Right lobe of liver (tissue), 6 donors: ENCODE measurements at regions not wholly inside any gene's neighbourhood (a gene's known extent, or its start where the extent isn't known, plus 50 kb on each side); places are given as distances from the start of the nearest gene placed in this dataset.
"Not testable (repeated sequence)": the region's sequence is repeated elsewhere in the genome, so short reads cannot be mapped to it uniquely, and the experiment has no call there.

Source experiments
- ATAC-seq, 4 donors: fragments of 200-7000 bp; cut with Tn5 transposase; one replicate each; pipeline ENCODE4 v1.9.1; 2020; ENCODE audit warnings: mild to moderate bottlenecking in 4 of 4, moderate library complexity in 4 of 4
- DNase-seq, 3 donors: peaks; one replicate each; pipeline ENCODE4 v3.0.0-alpha.2; 2020
- H3K27ac ChIP-seq, 3 donors: fragments of 200-600 bp; one replicate each; pipeline ENCODE4 v1.8.0; 2022
- H3K27me3 ChIP-seq, 2 donors: fragments of 200-600 bp; one replicate each; pipeline ENCODE4 v1.8.0; 2022
- H3K36me3 ChIP-seq, 4 donors: fragments of 200-600 bp; sonication (generic) in 1 of 4; one replicate each; pipeline versions ENCODE4 v1.5.1 to v1.8.0; 2017 to 2022; ENCODE audit warnings: control low read depth in 1 of 4
- H3K4me1 ChIP-seq, 4 donors: fragments of 200-600 bp; sonication (generic) in 1 of 4; one replicate each; pipeline versions ENCODE4 v1.5.1 to v1.8.0; 2017 to 2022; ENCODE audit warnings: control low read depth in 1 of 4
- H3K4me3 ChIP-seq, 3 donors: fragments of 200-600 bp; one replicate each; pipeline ENCODE4 v1.8.0; 2022
- H3K9me3 ChIP-seq, 4 donors: fragments of 200-600 bp; sonication (generic) in 1 of 4; one replicate each; pipeline versions ENCODE4 v1.5.1 to v1.8.0; 2017 to 2022; ENCODE audit warnings: control low read depth in 1 of 4
- POLR2A ChIP-seq: fragments of 450-650 bp; IDR thresholded peaks from one replicate; pipeline ENCODE4 v1.6.1; 2017; ENCODE audit warnings: antibody characterized with exemption, mild to moderate bottlenecking
- WGBS: methylation state at CpG from one replicate; pipeline ENCODE4 v1.1.6; 2018; ENCODE audit warnings: low coverage, low lambda C conversion rate; ENCODE audit not compliant: insufficient coverage; ENCODE audit errors: missing lambda C conversion rate; 5-methylcytosine and 5-hydroxymethylcytosine counted together
- intact Hi-C, 2 donors: fragments of 100-400 bp; cut with DNase I; formaldehyde crosslinking; loops; one replicate each; pipeline versions ENCODE4 v1.11.2 to v1.14.1; 2022
- TF ChIP-seq, protein P1 (sequence below), 4 donors: fragments of 200-600 bp in 3 of 4; fragments of 450-650 bp in 1 of 4; IDR thresholded peaks; one replicate each; pipeline versions ENCODE4 v1.5.1 to v1.8.0; 2016 to 2022; ENCODE audit warnings: antibody characterized with exemption in 4 of 4, mild to moderate bottlenecking in 2 of 4
- donor health status: DM: no; HTN: yes; CAD: no.
- donor health status: DM: no; HTN: no; CAD: no.
- donor health status: DM: no; HTN: no; CAD: no.
- donor health status: DM: no; HTN: yes; CAD: no.
- donor health status: DM: no; HTN: yes; CAD: no.

DNA sequence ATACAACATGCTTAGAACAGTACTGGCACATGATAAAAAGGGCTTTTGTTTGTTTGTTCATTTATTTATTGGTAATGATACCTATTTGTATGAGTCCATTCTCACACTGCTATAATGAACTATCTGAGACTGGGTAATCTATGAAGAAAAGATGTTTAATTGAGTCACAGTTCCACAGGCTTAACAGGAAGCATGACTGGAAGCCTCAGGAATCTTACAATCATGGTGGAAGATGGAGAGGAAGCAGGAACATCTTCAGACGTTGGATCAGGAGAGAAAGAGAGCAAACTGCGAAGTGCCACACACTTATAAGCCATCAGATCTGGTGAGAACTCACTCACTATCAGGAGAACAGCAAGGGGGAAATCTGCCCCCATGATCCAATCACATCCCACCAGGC, 847.7 kb downstream of the CDH18 start:
- TF ChIP-seq, protein P1, sequence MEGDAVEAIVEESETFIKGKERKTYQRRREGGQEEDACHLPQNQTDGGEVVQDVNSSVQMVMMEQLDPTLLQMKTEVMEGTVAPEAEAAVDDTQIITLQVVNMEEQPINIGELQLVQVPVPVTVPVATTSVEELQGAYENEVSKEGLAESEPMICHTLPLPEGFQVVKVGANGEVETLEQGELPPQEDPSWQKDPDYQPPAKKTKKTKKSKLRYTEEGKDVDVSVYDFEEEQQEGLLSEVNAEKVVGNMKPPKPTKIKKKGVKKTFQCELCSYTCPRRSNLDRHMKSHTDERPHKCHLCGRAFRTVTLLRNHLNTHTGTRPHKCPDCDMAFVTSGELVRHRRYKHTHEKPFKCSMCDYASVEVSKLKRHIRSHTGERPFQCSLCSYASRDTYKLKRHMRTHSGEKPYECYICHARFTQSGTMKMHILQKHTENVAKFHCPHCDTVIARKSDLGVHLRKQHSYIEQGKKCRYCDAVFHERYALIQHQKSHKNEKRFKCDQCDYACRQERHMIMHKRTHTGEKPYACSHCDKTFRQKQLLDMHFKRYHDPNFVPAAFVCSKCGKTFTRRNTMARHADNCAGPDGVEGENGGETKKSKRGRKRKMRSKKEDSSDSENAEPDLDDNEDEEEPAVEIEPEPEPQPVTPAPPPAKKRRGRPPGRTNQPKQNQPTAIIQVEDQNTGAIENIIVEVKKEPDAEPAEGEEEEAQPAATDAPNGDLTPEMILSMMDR (IDR thresholded peaks at IDR 0.05) = no peak
- TF ChIP-seq POLR2A = no peak
- no peak for DNase-seq
- no peaks in the 10 kb centered on the region for H3K4me1 ChIP-seq
- intact Hi-C loops = no loop called here
- no peaks in the 10 kb centered on the region for H3K9me3 ChIP-seq
- H3K27me3 ChIP-seq = no peaks in the 10 kb centered on the region
- no peaks in the 10 kb centered on the region for H3K36me3 ChIP-seq
- no peak for ATAC-seq
- no peak overlapping the region for H3K27ac ChIP-seq
- 16% methylated on average over 2 of the region's 2 CpGs for WGBS
- H3K4me3 ChIP-seq = no peak overlapping the region

DNA sequence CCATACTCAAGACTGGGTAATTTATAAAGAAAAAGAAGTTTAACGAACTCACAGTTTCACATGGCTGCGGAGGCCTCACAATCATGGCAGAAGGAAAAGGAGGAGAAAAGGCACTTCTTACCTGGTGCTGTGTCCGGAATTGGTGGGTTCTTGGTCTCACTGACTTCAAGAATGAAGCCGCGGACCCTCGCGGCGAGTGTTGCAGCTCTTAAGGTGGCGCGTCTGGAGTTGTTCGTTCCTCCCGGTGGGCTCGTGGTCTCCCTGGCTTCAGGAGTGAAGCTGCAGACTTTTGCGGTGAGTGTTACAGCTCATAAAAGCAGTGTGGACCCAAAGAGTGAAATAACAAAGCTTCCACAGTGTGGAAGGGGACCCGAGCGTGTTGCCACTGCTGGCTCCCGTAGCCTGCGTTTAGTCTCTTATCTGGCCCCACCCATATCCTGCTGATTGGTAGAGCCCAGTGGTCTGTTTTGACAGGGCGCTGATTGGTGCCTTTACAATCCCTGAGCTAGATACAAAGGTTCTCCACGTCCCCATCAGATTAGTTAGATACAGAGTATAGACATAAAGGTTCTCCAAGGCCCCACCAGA, 846.0 kb downstream of the CDH18 start:
- not testable (repeated sequence) for DNase-seq

DNA sequence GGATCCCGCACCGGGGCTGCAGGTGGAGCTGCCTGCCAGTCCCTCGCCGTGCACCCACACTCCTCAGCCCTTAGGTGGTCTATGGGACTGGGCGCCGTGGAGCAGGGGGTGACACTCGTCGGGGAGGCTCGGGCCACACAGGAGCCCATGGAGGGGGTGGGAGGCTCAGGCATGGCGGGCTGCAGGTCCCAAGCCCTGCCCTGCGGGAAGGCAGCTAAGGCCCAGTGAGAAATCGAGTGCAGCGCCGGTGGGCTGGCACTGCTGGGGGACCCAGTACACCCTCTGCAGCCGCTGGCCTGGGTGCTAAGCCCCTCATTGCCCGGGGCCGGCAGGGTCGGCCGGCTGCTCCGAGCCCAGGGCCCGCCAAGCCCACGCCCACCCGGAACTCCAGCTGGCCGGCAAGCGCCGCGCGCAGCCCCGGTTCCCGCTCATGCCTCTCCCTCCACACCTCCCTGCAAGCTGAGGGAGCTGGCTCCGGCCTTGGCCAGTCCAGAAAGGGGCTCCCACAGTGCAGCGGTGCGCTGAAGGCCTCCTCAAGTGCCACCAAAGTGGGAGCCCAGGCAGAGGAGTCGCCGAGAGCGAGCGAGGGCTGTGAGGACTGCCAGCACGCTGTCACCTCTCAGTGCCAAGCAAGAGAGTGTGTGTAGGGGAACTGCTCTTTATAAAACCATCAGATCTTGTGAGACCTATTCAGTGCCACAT, 845.1 kb downstream of the CDH18 start:
- H3K27me3 ChIP-seq, intact Hi-C loops, ATAC-seq, H3K36me3 ChIP-seq, DNase-seq, H3K4me3 ChIP-seq, H3K27ac ChIP-seq, H3K4me1 ChIP-seq, H3K9me3 ChIP-seq: not testable (repeated sequence)
- WGBS = no CpG with 5 or more reads among the region's 38 CpGs

More for the DNA sequence above, 846.0 kb downstream of the CDH18 start:
- H3K4me3 ChIP-seq, ATAC-seq, H3K9me3 ChIP-seq, H3K36me3 ChIP-seq, H3K4me1 ChIP-seq, H3K27ac ChIP-seq, H3K27me3 ChIP-seq, intact Hi-C loops: not testable (repeated sequence)
- WGBS = 76% methylated on average over 15 of the region's 20 CpGs

DNA sequence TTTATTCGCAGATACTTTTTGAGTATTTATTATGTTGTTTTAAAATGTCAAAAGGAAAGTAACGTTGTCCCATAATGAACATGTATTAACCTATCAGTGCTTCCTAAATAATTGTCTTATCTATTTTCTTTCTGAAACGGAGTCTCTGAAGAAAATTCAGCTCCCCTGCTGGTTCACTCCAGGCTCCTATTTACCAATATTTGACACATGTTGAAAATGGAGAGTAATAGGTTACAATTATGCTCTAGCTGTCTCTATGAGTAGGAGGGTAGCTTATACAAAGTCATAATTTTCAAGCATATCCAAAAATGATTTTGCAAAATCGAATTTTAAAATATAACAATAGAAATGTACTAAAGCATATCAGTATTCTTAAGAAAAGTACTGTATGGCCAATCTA, 844.1 kb downstream of the CDH18 start:
- no peak overlapping the region for H3K27ac ChIP-seq
- no peak overlapping the region for H3K4me3 ChIP-seq
- WGBS = 37% methylated on average over 4 of the region's 4 CpGs
- intact Hi-C loops = no loop called here
- H3K36me3 ChIP-seq = no peaks in the 10 kb centered on the region
- H3K9me3 ChIP-seq = no peaks in the 10 kb centered on the region
- ATAC-seq = no peak
- no peaks in the 10 kb centered on the region for H3K27me3 ChIP-seq
- TF ChIP-seq, protein P1 (IDR thresholded peaks at IDR 0.05) = no peak
- TF ChIP-seq POLR2A = no peak
- no peaks in the 10 kb centered on the region for H3K4me1 ChIP-seq
- DNase-seq = no peak

DNA sequence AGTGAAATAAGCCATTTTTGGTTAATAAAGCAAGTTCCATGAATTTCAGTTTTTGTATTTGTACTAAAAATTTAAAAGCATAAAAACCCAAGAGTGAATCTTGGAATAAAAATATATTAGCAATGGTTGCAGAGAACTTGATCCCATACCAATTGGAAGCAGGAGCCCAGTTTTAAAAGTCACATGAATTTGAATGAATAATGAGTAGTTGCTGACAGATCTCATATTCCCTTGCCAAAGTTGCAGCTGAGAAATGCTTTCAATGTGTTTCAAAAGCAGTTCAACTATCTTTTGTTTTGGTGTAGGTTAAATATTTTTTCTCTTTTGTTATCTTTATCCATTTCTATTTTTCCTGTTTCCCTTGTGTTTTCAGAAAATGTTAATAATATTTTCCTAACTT, 818.6 kb downstream of the CDH18 start:
- TF ChIP-seq, protein P1 (IDR thresholded peaks at IDR 0.05) = no peak
- no peak for TF ChIP-seq POLR2A
- DNase-seq = no peak
- Histone ChIP-seq H3K4me1 (no peaks in the 10 kb centered on the region), H3K4me3 (no peak overlapping the region), H3K27me3 (no peaks in the 10 kb centered on the region), H3K9me3 (no peaks in the 10 kb centered on the region), H3K27ac (no peak overlapping the region), H3K36me3 (no peaks in the 10 kb centered on the region)
- no peak for ATAC-seq
- intact Hi-C loops = no loop called here
